Tibial artery (tissue), 4 donors: ENCODE measurements at regions not wholly inside any gene's neighbourhood (a gene's known extent, or its start where the extent isn't known, plus 50 kb on each side); places are given as distances from the start of the nearest gene placed in this dataset.

ENCODE experiments used
- DNase-seq, 2 donors: peaks; one replicate each; pipeline ENCODE4 v3.0.0-alpha.2; 2019
- H3K27ac ChIP-seq, 2 donors: fragments of 200-600 bp; sonication (generic) in 1 of 2; 1 replicate in 1 of 2; 2 replicates in 1 of 2; pipeline ENCODE4 v1.5.1; 2018 to 2019; ENCODE audit warnings: mild to moderate bottlenecking in 1 of 2
- H3K27me3 ChIP-seq, 2 donors: fragments of 200-600 bp; sonication (generic) in 1 of 2; one replicate each; pipeline versions ENCODE4 v1.5.1 to v1.6.0; 2016 to 2019
- H3K36me3 ChIP-seq, 3 donors: fragments of 200-600 bp; sonication (generic) in 2 of 3; one replicate each; pipeline ENCODE4 v1.5.1; 2016 to 2019; ENCODE audit warnings: mild to moderate bottlenecking in 2 of 3
- H3K4me1 ChIP-seq, 4 donors: fragments of 200-600 bp; sonication (generic) in 2 of 4; 1 replicate in 3 of 4; 2 replicates in 1 of 4; pipeline ENCODE4 v1.5.1; 2016 to 2019
- H3K4me3 ChIP-seq, 2 donors: fragments of 200-600 bp; sonication (generic) in 1 of 2; 1 replicate in 1 of 2; 2 replicates in 1 of 2; pipeline ENCODE4 v1.5.1; 2018 to 2019; ENCODE audit warnings: mild to moderate bottlenecking in 2 of 2
- H3K9me3 ChIP-seq, 3 donors: fragments of 200-600 bp; sonication (generic) in 1 of 3; one replicate each; pipeline ENCODE4 v1.5.1; 2016 to 2019
- CTCF ChIP-seq, 2 experiments: fragments of 200-600 bp in 1 of 2; fragments of 450-650 bp in 1 of 2; IDR thresholded peaks; one replicate each; pipeline ENCODE4 v1.5.1; 2017 to 2019; ENCODE audit warnings: antibody characterized with exemption in 2 of 2, mild to moderate bottlenecking in 1 of 2, moderate library complexity in 1 of 2
- intact Hi-C: fragments of 100-400 bp; cut with DNase I; formaldehyde crosslinking; loops from one replicate; pipeline ENCODE4 v1.15.0; 2023; ENCODE audit warnings: low total_unique reads

GRCh38 chr12:77767335-77767734 is 63.4 kb upstream of the NAV3 start:
- Histone ChIP-seq H3K4me1 (no peaks in the 10 kb centered on the region), H3K4me3 (no peak overlapping the region), H3K27me3 (no peaks in the 10 kb centered on the region), H3K36me3 (no peaks in the 10 kb centered on the region), H3K9me3 (peaks cover 0 to 13% (median 0%) of the 10 kb centered on the region in 3 donors), H3K27ac (no peak overlapping the region)
- intact Hi-C loops, result no loop called here
- no peak for TF ChIP-seq CTCF (IDR thresholded peaks at IDR 0.05)
- no peak for DNase-seq

- no peak for TF ChIP-seq CTCF (IDR thresholded peaks at IDR 0.05)
- DNase-seq, result no peak
- peaks cover 0 to 13% (median 0%) of the 10 kb centered on the region in 3 donors for H3K9me3 ChIP-seq
- H3K27ac ChIP-seq, result no peak overlapping the region
- intact Hi-C loops, result no loop called here
- no peaks in the 10 kb centered on the region for H3K4me1 ChIP-seq
- no peaks in the 10 kb centered on the region for H3K27me3 ChIP-seq
- H3K36me3 ChIP-seq, result no peaks in the 10 kb centered on the region
- no peak overlapping the region for H3K4me3 ChIP-seq
Observed at GRCh38 chr12:77766224-77766623, 64.5 kb upstream of the NAV3 start.

DNA sequence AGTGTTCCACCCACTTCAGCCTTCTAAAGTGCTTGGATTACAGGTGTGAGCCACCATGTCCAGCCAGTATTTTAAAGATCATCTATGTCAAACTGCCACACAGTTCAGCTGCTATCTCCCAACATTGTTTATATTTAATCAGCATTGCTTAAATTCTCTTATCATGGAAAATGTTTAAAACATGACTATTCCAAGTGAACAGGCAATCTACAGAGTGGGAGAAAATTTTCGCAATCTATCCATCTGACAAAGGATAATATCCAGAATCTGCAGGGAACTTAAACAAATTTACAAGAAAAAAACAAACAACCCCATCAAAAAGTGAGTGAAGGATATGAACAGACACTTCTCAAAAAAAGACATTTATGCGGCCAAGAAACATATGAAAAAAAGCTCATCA is 69.4 kb upstream of the NAV3 start:
- intact Hi-C loops, result no loop called here
- DNase-seq, result no peak
- Histone ChIP-seq H3K36me3 (no peaks in the 10 kb centered on the region), H3K27me3 (no peaks in the 10 kb centered on the region), H3K4me1 (no peaks in the 10 kb centered on the region), H3K4me3 (no peak overlapping the region), H3K27ac (no peak overlapping the region), H3K9me3 (no peaks in the 10 kb centered on the region)
- TF ChIP-seq CTCF (IDR thresholded peaks at IDR 0.05), result no peak

GRCh38 chr12:77760271-77761025 is 70.2 kb upstream of the NAV3 start:
- no peaks in the 10 kb centered on the region for H3K9me3 ChIP-seq
- DNase-seq, result no peak
- H3K27me3 ChIP-seq, result no peaks in the 10 kb centered on the region
- H3K4me1 ChIP-seq, result no peaks in the 10 kb centered on the region
- no peaks in the 10 kb centered on the region for H3K36me3 ChIP-seq
- no peak for TF ChIP-seq CTCF (IDR thresholded peaks at IDR 0.05)
- intact Hi-C loops, result no loop called here
- H3K27ac ChIP-seq, result no peak overlapping the region
- no peak overlapping the region for H3K4me3 ChIP-seq

GRCh38 chr12:77754086-77754485 is 76.6 kb upstream of the NAV3 start:
- H3K27me3 ChIP-seq, result no peaks in the 10 kb centered on the region
- intact Hi-C loops, result no loop called here
- H3K36me3 ChIP-seq, result no peaks in the 10 kb centered on the region
- H3K9me3 ChIP-seq, result no peaks in the 10 kb centered on the region
- H3K4me3 ChIP-seq, result no peak overlapping the region
- H3K27ac ChIP-seq, result no peak overlapping the region
- no peak for DNase-seq
- no peaks in the 10 kb centered on the region for H3K4me1 ChIP-seq
- TF ChIP-seq CTCF (IDR thresholded peaks at IDR 0.05), result no peak

GRCh38 chr12:77751939-77752338 is 78.8 kb upstream of the NAV3 start:
- TF ChIP-seq CTCF (IDR thresholded peaks at IDR 0.05), result no peak
- Histone ChIP-seq H3K27me3 (no peaks in the 10 kb centered on the region), H3K36me3 (no peaks in the 10 kb centered on the region), H3K4me1 (no peaks in the 10 kb centered on the region), H3K9me3 (no peaks in the 10 kb centered on the region), H3K27ac (no peak overlapping the region), H3K4me3 (no peak overlapping the region)
- no peak for DNase-seq
- intact Hi-C loops, result no loop called here
